SK-N-SH treated with all-trans-retinoic acid at 6 μM for 48 hours (cell line): ENCODE measurements at regions not wholly inside any gene's neighbourhood (a gene's known extent, or its start where the extent isn't known, plus 50 kb on each side); places are given as distances from the start of the nearest gene placed in this dataset.

Source experiments
- ATAC-seq: fragments of 200-7000 bp; cut with Tn5 transposase; 3 replicates; pipeline ENCODE4 v1.9.1; 2020; ENCODE audit warnings: mild to moderate bottlenecking, moderate library complexity
- CREB5 ChIP-seq: fragments of 250-450 bp; sonication (Bioruptor Pico); IDR thresholded peaks from 2 replicates; pipeline ENCODE4 v1.5.1; 2020; ENCODE audit warnings: low read depth, mild to moderate bottlenecking, moderate library complexity
- CSDC2 ChIP-seq: fragments of 250-450 bp; sonication (Bioruptor Pico); IDR thresholded peaks from 2 replicates; pipeline ENCODE4 v1.5.0; 2020; ENCODE audit warnings: mild to moderate bottlenecking, moderate library complexity
- CSRNP3 ChIP-seq: fragments of 250-450 bp; sonication (Bioruptor Pico); IDR thresholded peaks from 2 replicates; pipeline ENCODE4 v1.5.1; 2021; ENCODE audit warnings: mild to moderate bottlenecking, moderate library complexity
- ESRRG ChIP-seq: fragments of 250-450 bp; sonication (Bioruptor Pico); IDR thresholded peaks from 2 replicates; pipeline ENCODE4 v1.6.1; 2021; ENCODE audit warnings: mild to moderate bottlenecking
- ISL1 ChIP-seq: fragments of 250-450 bp; sonication (Bioruptor Pico); IDR thresholded peaks from 2 replicates; pipeline ENCODE4 v2.1.2; 2022; ENCODE audit warnings: mild to moderate bottlenecking, moderate library complexity
- OSR1 ChIP-seq: fragments of 250-450 bp; sonication (Bioruptor Pico); IDR thresholded peaks from 2 replicates; pipeline ENCODE4 v1.8.0; 2022; ENCODE audit warnings: moderate library complexity, mild to moderate bottlenecking, inconsistent platforms
- PATZ1 ChIP-seq: fragments of 250-450 bp; sonication (Bioruptor Pico); IDR thresholded peaks from 2 replicates; pipeline ENCODE4 v1.8.0; 2020; ENCODE audit warnings: mild to moderate bottlenecking, moderate library complexity, borderline replicate concordance
- POU6F1 ChIP-seq: fragments of 250-450 bp; sonication (Bioruptor Pico); IDR thresholded peaks from 2 replicates; pipeline ENCODE4 v1.8.0; 2021; ENCODE audit warnings: low read depth, mild to moderate bottlenecking, moderate library complexity, borderline replicate concordance
- SNAI2 ChIP-seq: fragments of 250-450 bp; sonication (Bioruptor Pico); IDR thresholded peaks from 2 replicates; pipeline ENCODE4 v1.5.0; 2020; ENCODE audit warnings: mild to moderate bottlenecking, moderate library complexity
- TCF4 ChIP-seq: fragments of 250-450 bp; sonication (Bioruptor Pico); IDR thresholded peaks from 2 replicates; pipeline ENCODE4 v1.8.0; 2021; ENCODE audit warnings: mild to moderate bottlenecking, moderate library complexity, borderline replicate concordance
- TOX ChIP-seq: fragments of 250-450 bp; sonication (Bioruptor Pico); IDR thresholded peaks from 2 replicates; pipeline ENCODE4 v1.8.0; 2021; ENCODE audit warnings: mild to moderate bottlenecking, moderate library complexity, borderline replicate concordance
- TSHZ2 ChIP-seq: fragments of 250-450 bp; sonication (Bioruptor Pico); IDR thresholded peaks from 2 replicates; pipeline ENCODE4 v1.5.0; 2020; ENCODE audit warnings: mild to moderate bottlenecking, moderate library complexity
- ZC3H10 ChIP-seq: fragments of 250-450 bp; sonication (Bioruptor Pico); IDR thresholded peaks from 2 replicates; pipeline ENCODE4 v1.5.1; 2021; ENCODE audit warnings: mild to moderate bottlenecking, moderate library complexity
- ZFP3 ChIP-seq: fragments of 250-450 bp; sonication (Bioruptor Pico); IDR thresholded peaks from 2 replicates; pipeline ENCODE4 v1.5.0; 2020; ENCODE audit warnings: mild to moderate bottlenecking, moderate library complexity
- ZFP30 ChIP-seq: fragments of 450-650 bp; formaldehyde crosslinking; IDR thresholded peaks from 2 replicates; pipeline ENCODE4 v1.5.0; 2022; ENCODE audit warnings: mild to moderate bottlenecking, moderate library complexity
- ZNF565 ChIP-seq: fragments of 450-650 bp; formaldehyde crosslinking; conservative IDR thresholded peaks from 2 replicates; pipeline ENCODE4 v1.5.0; 2020; ENCODE audit warnings: low read depth, mild to moderate bottlenecking, moderate library complexity
- ZNF70 ChIP-seq: fragments of 450-650 bp; formaldehyde crosslinking; IDR thresholded peaks from 2 replicates; pipeline ENCODE4 v1.5.0; 2020; ENCODE audit warnings: mild to moderate bottlenecking, moderate library complexity
- ZNF8 ChIP-seq: fragments of 450-650 bp; formaldehyde crosslinking; IDR thresholded peaks from 2 replicates; pipeline ENCODE4 v1.5.0; 2020; ENCODE audit warnings: mild to moderate bottlenecking, moderate library complexity

- ATAC-seq, result no peak
- TF ChIP-seq ZNF70 (CRISPR knock-in tag) (no peak), TSHZ2 (no peak), CSDC2 (CRISPR knock-in tag) (no peak), PATZ1 (CRISPR knock-in tag) (no peak), TOX (no peak), ZFP30 (CRISPR knock-in tag) (no peak), ZC3H10 (CRISPR knock-in tag) (no peak)
These were observed 74.2 kb upstream of the GLI3 start for GRCh38 chr7:42311195-42311594.

- TF ChIP-seq ISL1 (CRISPR knock-in tag), result no peak
- TF ChIP-seq ESRRG, result no peak
- TF ChIP-seq ZNF8 (CRISPR knock-in tag), result no peak
- no peak for TF ChIP-seq TCF4 (CRISPR knock-in tag)
- no peak for TF ChIP-seq ZC3H10 (CRISPR knock-in tag)
- no peak for TF ChIP-seq CREB5 (CRISPR knock-in tag)
- no peak for TF ChIP-seq OSR1 (CRISPR knock-in tag)
- TF ChIP-seq ZFP30 (CRISPR knock-in tag), result no peak
- no peak for TF ChIP-seq TSHZ2
- no peak for ATAC-seq
These were observed 56.0 kb upstream of the GLI3 start for GRCh38 chr7:42292991-42293521.

- TF ChIP-seq CSRNP3 (CRISPR knock-in tag) (no peak), ZFP30 (CRISPR knock-in tag) (no peak), ZNF565 (CRISPR knock-in tag) (no peak), TSHZ2 (no peak), OSR1 (CRISPR knock-in tag) (no peak), POU6F1 (CRISPR knock-in tag) (no peak), CSDC2 (CRISPR knock-in tag) (no peak), ESRRG (no peak), CREB5 (CRISPR knock-in tag) (no peak), TCF4 (CRISPR knock-in tag) (no peak), SNAI2 (no peak), ZNF70 (CRISPR knock-in tag) (no peak), ZNF8 (CRISPR knock-in tag) (no peak), ZFP3 (no peak)
- ATAC-seq, result no peak
These were observed 52.5 kb upstream of the GLI3 start for GRCh38 chr7:42289473-42289872.
